K562 (cell line): ENCODE measurements at regions not wholly inside any gene's neighbourhood (a gene's known extent, or its start where the extent isn't known, plus 50 kb on each side); places are given as distances from the start of the nearest gene placed in this dataset.

Experiments
- ATAC-seq: fragments of 200-7000 bp; cut with Tn5 transposase; 3 replicates; pipeline ENCODE4 v1.9.1; 2020; ENCODE audit warnings: moderate library complexity
- BruUV-seq: library from RNA; stranded (reverse); fragments of 400-500 nt; replicated peaks from 2 replicates; lab custom pipeline; 2021; lab: Mats Ljungman, UMichigan
- CTCF ChIA-PET: fragments of 300-600 bp; formaldehyde crosslinking; extraction: SDS; loops from one replicate; lab custom pipeline; 2021; ENCODE audit warnings: low intra/inter-chr PET ratio; lab: Yijun Ruan, JAX
- POLR2A ChIA-PET: fragments of 300-600, 350-650 bp; sonication (Branson Sonifier 250); formaldehyde crosslinking; extraction: SDS; loops from one replicate; lab custom pipeline; 2021; ENCODE audit warnings: antibody characterized with exemption, inconsistent platforms; lab: Yijun Ruan, JAX
- DNase-seq, 4 experiments: peaks; one replicate each; pipeline versions ENCODE4 v3.0.0 to v3.0.0-alpha.2; 2011 to 2018; ENCODE audit warnings: low spot score in 3 of 4, mixed read lengths in 3 of 4; ENCODE audit errors: extremely low read depth in 1 of 4
- FAIRE-seq: peaks from 2 replicates; lab custom pipeline; 2011; peaks lifted over from hg19 to GRCh38; lab: Jason Lieb, UNC
- H2AFZ ChIP-seq: 2 replicates; pipeline ENCODE4 v1.6.0; 2011; ENCODE audit warnings: low read depth, low read length, control low read depth, inconsistent platforms
- H3K27ac ChIP-seq: fragments of 200-600 bp; 3 replicates; pipeline ENCODE4 v1.8.0; 2011; ENCODE audit warnings: low read depth, mild to moderate bottlenecking, control low read depth, inconsistent platforms, low read length, moderate library complexity, mixed read lengths; ENCODE audit errors: extremely low read depth
- H3K27me3 ChIP-seq, 2 experiments: fragments of 300-600 bp in 1 of 2; 2 replicates in 1 of 2; 3 replicates in 1 of 2; pipeline versions ENCODE4 v1.6.0 to v1.8.0; 2011; ENCODE audit warnings: inconsistent platforms in 2 of 2, low read length in 2 of 2, mild to moderate bottlenecking in 1 of 2, mixed read lengths in 1 of 2, moderate library complexity in 1 of 2; ENCODE audit not compliant: control insufficient read depth in 2 of 2, insufficient read depth in 2 of 2
- H3K36me3 ChIP-seq: fragments of 300-600 bp; 3 replicates; pipeline ENCODE4 v1.8.0; 2011; ENCODE audit warnings: mild to moderate bottlenecking, low read length, inconsistent platforms; ENCODE audit not compliant: control insufficient read depth, insufficient read depth
- H3K4me1 ChIP-seq, 2 experiments: fragments of 200-600 bp in 1 of 2; replicated peaks in 1 of 2; 2 replicates in 1 of 2; 3 replicates in 1 of 2; pipeline versions ENCODE4 v1.5.1 to v1.8.0; 2011; ENCODE audit warnings: inconsistent platforms in 2 of 2, low read length in 2 of 2, mild to moderate bottlenecking in 1 of 2, mixed read lengths in 1 of 2, moderate library complexity in 1 of 2; ENCODE audit not compliant: control insufficient read depth in 2 of 2, insufficient read depth in 2 of 2
- H3K4me2 ChIP-seq: 2 replicates; pipeline ENCODE4 v1.6.1; 2011; ENCODE audit warnings: low read length, control low read depth, inconsistent platforms, mixed read lengths; ENCODE audit not compliant: insufficient read depth
- H3K4me3 ChIP-seq: fragments of 200-600 bp; sonication (generic), shearing (Covaris generic); 2 replicates; pipeline ENCODE4 v1.5.1; 2016; ENCODE audit warnings: control low read depth, inconsistent platforms
- H3K79me2 ChIP-seq: fragments of 200-600 bp; 3 replicates; pipeline ENCODE4 v1.8.0; 2011; ENCODE audit warnings: low read length, inconsistent platforms; ENCODE audit not compliant: control insufficient read depth, insufficient read depth
- H3K9ac ChIP-seq, 2 experiments: 2 replicates each; pipeline versions ENCODE4 v1.6.0 to v1.6.1; 2011; ENCODE audit warnings: low read depth in 2 of 2, low read length in 2 of 2, control low read depth in 1 of 2, inconsistent platforms in 1 of 2, mild to moderate bottlenecking in 1 of 2, mixed read lengths in 1 of 2; ENCODE audit not compliant: insufficient read depth in 1 of 2
- H3K9me1 ChIP-seq: one replicate; pipeline ENCODE4 v1.6.0; 2011; ENCODE audit warnings: inconsistent platforms, mild to moderate bottlenecking, low read length, moderate library complexity; ENCODE audit not compliant: control insufficient read depth, insufficient read depth
- H3K9me3 ChIP-seq: replicated peaks from 2 replicates; pipeline ENCODE4 v1.5.1; 2011; ENCODE audit warnings: low read depth, low read length, inconsistent platforms; ENCODE audit not compliant: control insufficient read depth, insufficient read depth
- H4K20me1 ChIP-seq: replicated peaks from 2 replicates; pipeline ENCODE4 v1.6.1; 2011; ENCODE audit warnings: low read length, inconsistent platforms, mixed read lengths; ENCODE audit not compliant: control insufficient read depth, insufficient read depth
- BHLHE40 ChIP-seq: IDR thresholded peaks from 2 replicates; pipeline ENCODE4 v1.6.1; 2011; ENCODE audit warnings: low read length, improper control_type of control experiment
- CBFA2T3 ChIP-seq: fragments of 450-650 bp; IDR thresholded peaks from 2 replicates; pipeline ENCODE4 v1.6.1; 2017
- ESRRB ChIP-seq: fragments of 250-450 bp; sonication (Bioruptor Pico); IDR thresholded peaks from 2 replicates; pipeline ENCODE4 v1.5.0; 2020; ENCODE audit warnings: mild to moderate bottlenecking, moderate library complexity, borderline replicate concordance
- KDM2B ChIP-seq: fragments of 250-450 bp; sonication (Bioruptor Pico); IDR thresholded peaks from 2 replicates; pipeline ENCODE4 v1.8.0; 2021; ENCODE audit warnings: mild to moderate bottlenecking, moderate library complexity
- KLF10 ChIP-seq: fragments of 250-450 bp; sonication (Bioruptor Pico); IDR thresholded peaks from 2 replicates; pipeline ENCODE4 v1.6.1; 2021; ENCODE audit warnings: matching md5 sums
- RFX7 ChIP-seq: fragments of 250-450 bp; sonication (Bioruptor Pico); IDR thresholded peaks from 2 replicates; pipeline ENCODE4 v1.5.1; 2021; ENCODE audit warnings: mild to moderate bottlenecking
- TCFL5 ChIP-seq: fragments of 250-450 bp; sonication (Bioruptor Pico); conservative IDR thresholded peaks from 2 replicates; pipeline ENCODE4 v1.6.1; 2021; ENCODE audit warnings: mild to moderate bottlenecking, moderate library complexity, matching md5 sums
- ZNF134 ChIP-seq: fragments of 250-450 bp; sonication (Bioruptor Pico); conservative IDR thresholded peaks from 2 replicates; pipeline ENCODE4 v1.4.0; 2020
- WGBS: fragments of 100-300 bp; shearing (Covaris generic); methylation state at CpG from one replicate; pipeline ENCODE4 v1.1.6; 2016; ENCODE audit warnings: low coverage, mixed read lengths; ENCODE audit not compliant: insufficient coverage; ENCODE audit errors: missing lambda C conversion rate; 5-methylcytosine and 5-hydroxymethylcytosine counted together
- in situ Hi-C: fragments of 300-500 bp; cut with MboI; formaldehyde crosslinking; loops from 4 replicates; pipeline ENCODE4 v1.15.0; 2018; ENCODE audit warnings: inconsistent platforms, mixed read lengths
- intact Hi-C: fragments of 100-400 bp; cut with micrococcal nuclease; formaldehyde crosslinking; loops from 2 replicates; pipeline ENCODE4 v1.14.2; 2022
- TF ChIP-seq, protein P1 (sequence below): fragments of 450-650 bp; conservative IDR thresholded peaks from 2 replicates; pipeline ENCODE4 v1.6.1; 2016; ENCODE audit warnings: missing genetic modification characterization, low read depth, mild to moderate bottlenecking, missing compliant biosample characterization, moderate library complexity
- TF ChIP-seq, protein P2 (sequence below): fragments of 450-650 bp; formaldehyde crosslinking; IDR thresholded peaks from 2 replicates; pipeline ENCODE4 v1.4.0; 2022; ENCODE audit warnings: mild to moderate bottlenecking, moderate library complexity

DNA sequence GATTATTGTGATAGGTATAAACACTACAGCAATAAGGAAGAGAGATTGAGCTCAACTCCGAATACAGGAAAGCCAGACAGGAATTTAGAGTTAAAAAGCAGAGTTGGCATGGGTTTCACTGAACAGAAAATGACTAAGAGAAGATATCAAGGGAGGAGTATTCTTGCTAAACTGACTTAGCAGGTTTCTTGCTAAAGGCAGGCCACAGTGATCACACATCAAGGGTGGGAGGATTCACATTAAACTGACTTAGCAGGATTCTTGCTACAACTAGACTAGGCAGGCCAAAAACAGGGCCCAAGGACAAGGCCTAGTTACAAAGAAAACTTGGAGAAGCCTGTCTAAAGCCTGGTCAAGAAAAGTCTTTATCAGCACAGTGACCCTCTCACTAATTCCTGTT is 195.1 kb downstream of the MAGEB5 start (continued):
- TF ChIP-seq RFX7 (CRISPR knock-in tag) (no peak), KDM2B (CRISPR knock-in tag) (no peak), ZNF134 (CRISPR knock-in tag) (no peak), ESRRB (CRISPR knock-in tag) (no peak), KLF10 (CRISPR knock-in tag) (no peak)
- TF ChIP-seq, protein P1, sequence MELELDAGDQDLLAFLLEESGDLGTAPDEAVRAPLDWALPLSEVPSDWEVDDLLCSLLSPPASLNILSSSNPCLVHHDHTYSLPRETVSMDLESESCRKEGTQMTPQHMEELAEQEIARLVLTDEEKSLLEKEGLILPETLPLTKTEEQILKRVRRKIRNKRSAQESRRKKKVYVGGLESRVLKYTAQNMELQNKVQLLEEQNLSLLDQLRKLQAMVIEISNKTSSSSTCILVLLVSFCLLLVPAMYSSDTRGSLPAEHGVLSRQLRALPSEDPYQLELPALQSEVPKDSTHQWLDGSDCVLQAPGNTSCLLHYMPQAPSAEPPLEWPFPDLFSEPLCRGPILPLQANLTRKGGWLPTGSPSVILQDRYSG (tag): no peak
- TF ChIP-seq, protein P2, sequence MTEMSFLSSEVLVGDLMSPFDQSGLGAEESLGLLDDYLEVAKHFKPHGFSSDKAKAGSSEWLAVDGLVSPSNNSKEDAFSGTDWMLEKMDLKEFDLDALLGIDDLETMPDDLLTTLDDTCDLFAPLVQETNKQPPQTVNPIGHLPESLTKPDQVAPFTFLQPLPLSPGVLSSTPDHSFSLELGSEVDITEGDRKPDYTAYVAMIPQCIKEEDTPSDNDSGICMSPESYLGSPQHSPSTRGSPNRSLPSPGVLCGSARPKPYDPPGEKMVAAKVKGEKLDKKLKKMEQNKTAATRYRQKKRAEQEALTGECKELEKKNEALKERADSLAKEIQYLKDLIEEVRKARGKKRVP (CRISPR knock-in tag): no peak

DNA sequence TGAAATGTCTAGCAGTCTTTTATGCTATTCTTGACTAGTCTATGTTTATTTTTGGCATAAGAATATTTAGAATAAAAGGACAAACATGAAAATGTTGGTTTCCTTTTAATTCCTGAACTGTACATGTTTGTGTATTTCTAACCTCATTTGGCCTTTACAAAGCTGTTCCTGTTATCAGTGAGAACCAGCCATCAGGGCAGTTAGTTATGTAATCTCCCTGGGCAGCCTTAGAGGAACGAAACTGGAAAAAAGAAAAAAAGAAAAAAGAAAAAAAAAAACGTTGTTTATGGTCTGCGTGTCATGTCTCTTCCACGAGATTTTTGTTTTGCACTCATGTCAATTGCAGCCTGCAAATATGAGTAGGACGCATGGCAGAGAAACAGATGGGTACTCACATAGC is 193.7 kb downstream of the MAGEB5 start:
- Histone ChIP-seq H3K79me2 (no peaks in the 10 kb centered on the region), H3K9me1 (no peaks in the 10 kb centered on the region), H3K4me3 (no peak overlapping the region), H3K4me1 (no peaks in the 10 kb centered on the region), H3K27me3 (no peaks in the 10 kb centered on the region), H4K20me1 (no peaks in the 10 kb centered on the region), H3K36me3 (no peaks in the 10 kb centered on the region), H3K9ac (no peak overlapping the region), H3K9me3 (no peaks in the 10 kb centered on the region), H3K27ac (no peak overlapping the region), H3K4me2 (no peak overlapping the region), H2AFZ (no peak overlapping the region)
- DNase-seq: no peak
- ChIA-PET POLR2A (no interaction called here), CTCF (no interaction called here)
- no peak for ATAC-seq
- intact Hi-C loops: no loop called here
- TF ChIP-seq TCFL5: no peak
- TF ChIP-seq CBFA2T3: 0 out of 2 replicates have a peak, but pooled peaks have one; percentile 6
- TF ChIP-seq BHLHE40: no peak
- WGBS: 4% methylated on average over 4 of the region's 5 CpGs
- BruUV-seq: no TSS peak
- in situ Hi-C loops: no loop called here
- no peak for FAIRE-seq
